Activated CD8-positive, alpha-beta T cell treated with anti-CD3 and anti-CD28 coated beads for 36 hours (primary cell): ENCODE measurements at regions not wholly inside any gene's neighbourhood (a gene's known extent, or its start where the extent isn't known, plus 50 kb on each side); places are given as distances from the start of the nearest gene placed in this dataset.

Source experiments
- ATAC-seq: fragments of 200-7000 bp; cut with Tn5 transposase; one replicate; pipeline ENCODE4 v1.10.0; 2021; ENCODE audit warnings: mild to moderate bottlenecking, moderate library complexity
- CTCF ChIA-PET: fragments of 350-600 bp; sonication (Branson Sonifier 250); formaldehyde crosslinking; loops from one replicate; lab custom pipeline; 2021; ENCODE audit warnings: antibody characterized with exemption; lab: Charles Lee
- POLR2A ChIA-PET: fragments of 350-600 bp; sonication (Branson Sonifier 250); formaldehyde crosslinking; loops from one replicate; lab custom pipeline; 2021; ENCODE audit warnings: antibody characterized with exemption; lab: Charles Lee
- DNase-seq: peaks from one replicate; pipeline ENCODE4 v3.0.0-alpha.2; 2020
- H3K27ac Mint-ChIP-seq: one replicate; pipeline ENCODE4 v1.8.0; 2021; ENCODE audit warnings: mild to moderate bottlenecking, mixed read lengths
- H3K27me3 Mint-ChIP-seq: one replicate; pipeline ENCODE4 v1.8.0; 2021; ENCODE audit warnings: mixed read lengths
- H3K36me3 Mint-ChIP-seq: one replicate; pipeline ENCODE4 v1.8.0; 2021; ENCODE audit warnings: low read depth, mixed read lengths
- H3K4me1 Mint-ChIP-seq: one replicate; pipeline ENCODE4 v1.8.0; 2021; ENCODE audit warnings: low read depth, mixed read lengths
- H3K4me3 Mint-ChIP-seq: one replicate; pipeline ENCODE4 v1.8.0; 2021; ENCODE audit warnings: mild to moderate bottlenecking, moderate library complexity, mixed read lengths
- H3K9me3 Mint-ChIP-seq: one replicate; pipeline ENCODE4 v1.8.0; 2021; ENCODE audit warnings: mixed read lengths
- CTCF ChIP-seq: fragments of 200-600 bp; IDR thresholded peaks from one replicate; pipeline ENCODE4 v1.8.0; 2022; ENCODE audit warnings: antibody characterized with exemption, mild to moderate bottlenecking
- intact Hi-C: fragments of 100-400 bp; cut with micrococcal nuclease; formaldehyde crosslinking; loops from one replicate; pipeline ENCODE4 v1.10.0; 2022

DNA sequence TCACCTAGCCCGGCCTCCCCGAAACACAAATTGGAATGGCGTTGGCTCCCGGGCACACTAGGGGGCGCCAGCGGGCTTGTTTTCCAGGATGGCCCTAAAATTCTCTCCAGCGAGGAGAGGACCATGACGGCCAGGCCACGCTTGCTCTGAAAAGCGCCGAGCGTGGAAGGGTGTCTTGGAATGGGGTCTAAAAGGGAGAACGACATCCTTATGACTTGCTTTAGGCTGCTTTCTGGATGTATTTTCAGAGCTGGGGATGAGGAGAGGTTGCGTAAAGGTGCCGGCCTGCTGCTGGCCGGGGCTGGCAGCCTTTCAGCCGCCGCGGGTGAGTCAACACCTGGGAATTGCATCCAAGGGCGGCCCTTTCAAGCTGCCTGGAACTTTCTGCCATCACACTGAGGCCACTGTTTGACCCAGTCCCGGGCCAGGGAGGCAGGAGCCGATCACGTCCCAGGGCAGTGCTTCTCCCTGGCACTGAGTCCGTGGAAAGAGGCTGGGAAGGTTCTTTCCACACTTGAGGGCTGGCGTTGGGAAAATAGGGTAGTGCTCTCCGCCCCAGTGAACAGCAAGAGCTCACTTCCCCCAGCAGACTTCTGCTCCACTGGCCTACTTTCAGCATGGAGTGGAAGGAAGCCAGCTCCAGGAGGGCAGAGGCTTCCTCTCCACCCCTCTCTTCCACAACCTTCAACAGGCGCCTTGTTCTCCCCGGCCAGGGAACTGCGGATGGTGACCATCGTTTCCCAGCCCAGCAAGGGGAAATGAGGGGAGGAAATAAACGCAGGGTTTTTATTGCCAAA lies 216.2 kb downstream of the TTC8 start:
- ATAC-seq (peak; percentile 88), DNase-seq (peak; percentile 89)
- POLR2A ChIA-PET, result no interaction called here
- Mint-ChIP-seq H3K27ac (no peak overlapping the region), H3K9me3 (peaks cover 2% of the 10 kb centered on the region), H3K4me3 (peak overlapping the region; percentile 64), H3K36me3 (no peaks in the 10 kb centered on the region), H3K27me3 (peaks cover 10% of the 10 kb centered on the region), H3K4me1 (peaks cover 10% of the 10 kb centered on the region)
- TF ChIP-seq CTCF, result peak; percentile 96
- CTCF ChIA-PET, result interaction anchor here (0.6 to 2.8 kb wide), 25 partner anchors 7 to 899 kb away, joined by 3 to 14 read pairs (median 4); no protein-coding TSS in a partner anchor
- intact Hi-C loops, result loop anchor here (5.0 to 10.0 kb wide), 2 partner anchors 374 to 877 kb away; partner anchors contain the start of gene FOXN3

- H3K4me3 Mint-ChIP-seq, result no peak overlapping the region
- no peak overlapping the region for H3K27ac Mint-ChIP-seq
- H3K36me3 Mint-ChIP-seq, result no peaks in the 10 kb centered on the region
- intact Hi-C loops, result loop anchor here (5.0 to 10.0 kb wide), 2 partner anchors 374 to 876 kb away; partner anchors contain the start of gene FOXN3
- DNase-seq, result no peak
- ChIA-PET CTCF (interaction anchor here (0.6 to 2.8 kb wide), 28 partner anchors 8 to 898 kb away, joined by 3 to 14 read pairs (median 4); no protein-coding TSS in a partner anchor), POLR2A (no interaction called here)
- TF ChIP-seq CTCF, result no peak
- H3K9me3 Mint-ChIP-seq, result peaks cover 2% of the 10 kb centered on the region
- no peak for ATAC-seq
- H3K4me1 Mint-ChIP-seq, result peaks cover 10% of the 10 kb centered on the region
- H3K27me3 Mint-ChIP-seq, result peaks cover 10% of the 10 kb centered on the region
Observed at GRCh38 chr14:89041257-89041582, 216.8 kb downstream of the TTC8 start.

GRCh38 chr14:89042021-89042420 lies 217.6 kb downstream of the TTC8 start:
- intact Hi-C loops, result loop anchor here (5.0 to 10.0 kb wide), 2 partner anchors 373 to 875 kb away; partner anchors contain the start of gene FOXN3
- no peak overlapping the region for H3K4me3 Mint-ChIP-seq
- DNase-seq (no peak), ATAC-seq (no peak)
- H3K27me3 Mint-ChIP-seq, result peaks cover 8% of the 10 kb centered on the region
- TF ChIP-seq CTCF, result no peak
- peaks cover 2% of the 10 kb centered on the region for H3K9me3 Mint-ChIP-seq
- CTCF ChIA-PET, result interaction anchor here (0.9 to 2.8 kb wide), 9 partner anchors 9 to 805 kb away, joined by 3 to 14 read pairs (median 4); no protein-coding TSS in a partner anchor
- H3K36me3 Mint-ChIP-seq, result no peaks in the 10 kb centered on the region
- H3K27ac Mint-ChIP-seq, result no peak overlapping the region
- POLR2A ChIA-PET, result interaction anchor here (0.6 kb wide), 2 partner anchors 26 to 937 kb away, joined by 3 read pairs; no protein-coding TSS in a partner anchor
- H3K4me1 Mint-ChIP-seq, result peaks cover 10% of the 10 kb centered on the region

DNA sequence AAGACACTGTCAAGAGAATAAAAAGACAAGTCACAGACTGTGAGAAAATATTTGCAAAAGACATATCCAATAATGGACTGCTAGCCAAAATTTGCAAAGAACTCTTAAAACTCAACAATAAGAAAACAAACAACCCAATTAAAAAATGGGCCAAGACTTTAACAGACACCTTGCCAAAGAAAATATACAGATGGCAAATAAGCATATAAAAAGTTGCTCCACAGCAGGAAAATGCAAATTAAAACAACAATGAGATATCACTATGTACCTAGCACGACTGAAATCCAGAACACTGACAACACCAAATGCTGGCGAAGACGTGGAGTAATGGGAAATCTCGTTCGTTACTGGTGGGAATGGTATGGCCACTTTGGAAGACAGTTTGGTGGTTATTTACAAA lies 228.9 kb downstream of the TTC8 start:
- CTCF ChIA-PET, result no interaction called here
- intact Hi-C loops, result no loop called here
- no peak overlapping the region for H3K27ac Mint-ChIP-seq

More for the DNA sequence above, 228.9 kb downstream of the TTC8 start:
- no peaks in the 10 kb centered on the region for H3K27me3 Mint-ChIP-seq
- no peaks in the 10 kb centered on the region for H3K4me1 Mint-ChIP-seq
- ATAC-seq (no peak), DNase-seq (no peak)
- POLR2A ChIA-PET, result interaction anchor here (0.6 kb wide), 1 partner anchor 98 kb away, joined by 4 read pairs; no protein-coding TSS in a partner anchor
- H3K36me3 Mint-ChIP-seq, result no peaks in the 10 kb centered on the region
- H3K9me3 Mint-ChIP-seq, result peaks cover 4% of the 10 kb centered on the region
- TF ChIP-seq CTCF, result no peak
- H3K4me3 Mint-ChIP-seq, result no peak overlapping the region
